Vagina (tissue), 2 donors: ENCODE measurements at regions not wholly inside any gene's neighbourhood (a gene's known extent, or its start where the extent isn't known, plus 50 kb on each side); places are given as distances from the start of the nearest gene placed in this dataset.

Experiments
- DNase-seq, 2 donors: peaks; one replicate each; pipeline ENCODE4 v3.0.0-alpha.2; 2017; ENCODE audit errors: extremely low spot score in 2 of 2
- H3K27ac ChIP-seq: fragments of 200-600 bp; sonication (generic); one replicate; pipeline ENCODE4 v1.5.1; 2019
- H3K27me3 ChIP-seq: fragments of 200-600 bp; sonication (generic); one replicate; pipeline ENCODE4 v1.5.1; 2019
- H3K36me3 ChIP-seq, 2 donors: fragments of 200-600 bp; sonication (generic); one replicate each; pipeline ENCODE4 v1.5.1; 2017 to 2019
- H3K4me1 ChIP-seq: fragments of 200-600 bp; sonication (generic); one replicate; pipeline ENCODE4 v1.5.1; 2019
- H3K4me3 ChIP-seq, 2 donors: fragments of 200-600 bp; sonication (generic); 1 replicate in 1 of 2; 2 replicates in 1 of 2; pipeline ENCODE4 v1.5.1; 2016 to 2019
- H3K9me3 ChIP-seq: fragments of 200-600 bp; sonication (generic); one replicate; pipeline ENCODE4 v1.5.1; 2019
- POLR2A ChIP-seq, 2 donors: fragments of 450-650 bp; IDR thresholded peaks; one replicate each; pipeline ENCODE4 v1.6.1; 2017; ENCODE audit warnings: antibody characterized with exemption in 2 of 2, mild to moderate bottlenecking in 2 of 2, moderate library complexity in 2 of 2
- POLR2AphosphoS5 ChIP-seq, 2 donors: sonication (generic); formaldehyde crosslinking; IDR thresholded peaks; one replicate each; pipeline ENCODE4 v1.9.0; 2017; ENCODE audit warnings: antibody characterized with exemption in 2 of 2, mild to moderate bottlenecking in 2 of 2, low read depth in 1 of 2; ENCODE audit not compliant: insufficient read depth in 1 of 2
- intact Hi-C: fragments of 100-400 bp; cut with DNase I; formaldehyde crosslinking; loops from one replicate; pipeline ENCODE4 v1.15.1; 2023
- TF ChIP-seq, protein P1 (sequence below), 3 experiments: fragments of 450-650 bp in 2 of 3; fragments of 200-600 bp in 1 of 3; sonication (generic) in 1 of 3; IDR thresholded peaks; one replicate each; pipeline ENCODE4 v1.5.1; 2017 to 2019; ENCODE audit warnings: antibody characterized with exemption in 3 of 3, mild to moderate bottlenecking in 2 of 3, moderate library complexity in 2 of 3

DNA sequence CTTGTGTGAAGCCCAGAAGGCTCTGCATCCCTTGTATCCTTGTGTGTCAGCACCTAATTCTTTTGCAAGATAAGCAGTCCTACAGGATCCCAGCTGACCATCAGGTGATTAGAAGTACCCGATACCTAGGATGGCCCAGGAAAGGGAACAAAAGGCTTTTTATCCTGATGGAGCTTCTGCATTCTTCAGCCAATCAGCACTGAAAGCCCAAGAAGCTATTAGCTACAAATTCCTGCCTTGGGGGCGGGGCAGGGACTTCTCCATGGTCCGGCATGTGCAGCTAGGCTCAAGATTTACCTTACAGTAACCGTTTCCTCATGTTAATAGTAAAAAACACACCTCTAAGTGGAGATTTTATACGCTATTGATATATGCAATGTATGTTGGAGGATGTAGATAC lies 264.6 kb upstream of the THUMPD2 start:
- intact Hi-C loops: no loop called here
- TF ChIP-seq POLR2AphosphoS5 (IDR thresholded peaks at IDR 0.05; ENCODE audit: insufficient read depth in 1 of 2, low read depth in 1 of 2) (no peak), POLR2A (IDR thresholded peaks at IDR 0.05) (no peak)
- TF ChIP-seq, protein P1, sequence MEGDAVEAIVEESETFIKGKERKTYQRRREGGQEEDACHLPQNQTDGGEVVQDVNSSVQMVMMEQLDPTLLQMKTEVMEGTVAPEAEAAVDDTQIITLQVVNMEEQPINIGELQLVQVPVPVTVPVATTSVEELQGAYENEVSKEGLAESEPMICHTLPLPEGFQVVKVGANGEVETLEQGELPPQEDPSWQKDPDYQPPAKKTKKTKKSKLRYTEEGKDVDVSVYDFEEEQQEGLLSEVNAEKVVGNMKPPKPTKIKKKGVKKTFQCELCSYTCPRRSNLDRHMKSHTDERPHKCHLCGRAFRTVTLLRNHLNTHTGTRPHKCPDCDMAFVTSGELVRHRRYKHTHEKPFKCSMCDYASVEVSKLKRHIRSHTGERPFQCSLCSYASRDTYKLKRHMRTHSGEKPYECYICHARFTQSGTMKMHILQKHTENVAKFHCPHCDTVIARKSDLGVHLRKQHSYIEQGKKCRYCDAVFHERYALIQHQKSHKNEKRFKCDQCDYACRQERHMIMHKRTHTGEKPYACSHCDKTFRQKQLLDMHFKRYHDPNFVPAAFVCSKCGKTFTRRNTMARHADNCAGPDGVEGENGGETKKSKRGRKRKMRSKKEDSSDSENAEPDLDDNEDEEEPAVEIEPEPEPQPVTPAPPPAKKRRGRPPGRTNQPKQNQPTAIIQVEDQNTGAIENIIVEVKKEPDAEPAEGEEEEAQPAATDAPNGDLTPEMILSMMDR (IDR thresholded peaks at IDR 0.05): no peak
- H3K4me1 ChIP-seq: no peaks in the 10 kb centered on the region
- no peaks in the 10 kb centered on the region for H3K9me3 ChIP-seq
- no peaks in the 10 kb centered on the region for H3K36me3 ChIP-seq
- DNase-seq: no peak
- no peak overlapping the region for H3K4me3 ChIP-seq
- no peaks in the 10 kb centered on the region for H3K27me3 ChIP-seq
- no peak overlapping the region for H3K27ac ChIP-seq

- H3K36me3 ChIP-seq: no peaks in the 10 kb centered on the region
- H3K27ac ChIP-seq: no peak overlapping the region
- no peak overlapping the region for H3K4me3 ChIP-seq
- TF ChIP-seq POLR2A (IDR thresholded peaks at IDR 0.05): no peak
- H3K27me3 ChIP-seq: no peaks in the 10 kb centered on the region
- no peaks in the 10 kb centered on the region for H3K4me1 ChIP-seq
- H3K9me3 ChIP-seq: no peaks in the 10 kb centered on the region
- intact Hi-C loops: no loop called here
- DNase-seq: no peak
Measured at GRCh38 chr2:40043191-40043590, 264.1 kb upstream of the THUMPD2 start.

DNA sequence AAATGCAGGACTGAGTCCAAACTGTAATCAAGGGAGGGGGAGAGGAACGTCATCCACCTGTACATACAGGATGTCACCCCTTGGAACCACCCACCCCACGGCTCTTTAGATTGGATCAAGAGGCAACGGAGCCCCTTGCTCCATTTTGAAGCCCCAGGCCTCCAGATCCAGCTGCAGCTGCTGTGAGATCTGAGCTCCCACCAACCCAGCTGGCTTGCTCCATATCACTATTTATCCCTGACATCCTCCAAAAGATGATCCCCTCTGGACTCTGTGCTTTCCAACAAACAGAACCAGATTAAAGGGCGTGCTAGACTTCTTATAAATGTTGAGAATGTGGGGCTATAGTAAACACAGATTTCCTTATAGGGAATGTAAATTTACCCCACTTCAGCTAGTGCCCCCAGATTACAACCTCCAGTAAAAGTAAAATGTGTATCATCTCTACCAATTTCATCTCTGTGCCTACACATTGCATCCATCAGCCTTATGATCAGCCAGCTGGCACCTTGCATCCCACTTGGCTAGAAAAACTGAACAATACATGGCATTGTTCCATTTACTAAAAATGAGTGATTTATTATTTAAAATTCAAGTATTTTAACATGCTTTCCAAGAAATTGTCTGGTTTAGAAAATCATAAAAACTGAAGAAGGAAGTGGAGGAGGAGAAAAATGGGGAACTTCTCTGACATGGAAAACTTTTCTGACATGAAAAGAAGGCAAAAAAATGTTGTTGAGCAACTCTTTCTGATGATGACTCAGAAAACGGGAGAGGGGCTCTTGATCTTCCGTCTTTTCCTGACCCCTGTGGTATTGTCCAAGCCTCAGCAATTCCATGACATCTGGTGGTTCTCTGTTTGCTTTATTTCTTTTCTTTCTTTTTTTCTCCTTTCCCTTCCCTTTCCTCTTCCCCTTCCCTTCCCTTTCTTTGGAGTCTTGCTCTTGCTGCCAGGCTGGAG lies 262.6 kb upstream of the THUMPD2 start:
- no peak overlapping the region for H3K27ac ChIP-seq
- intact Hi-C loops: no loop called here
- H3K4me1 ChIP-seq: no peaks in the 10 kb centered on the region
- TF ChIP-seq, protein P1 (IDR thresholded peaks at IDR 0.05): no peak
- no peak for TF ChIP-seq POLR2AphosphoS5 (IDR thresholded peaks at IDR 0.05; ENCODE audit: insufficient read depth in 1 of 2, low read depth in 1 of 2)
- no peak for TF ChIP-seq POLR2A (IDR thresholded peaks at IDR 0.05)
- H3K36me3 ChIP-seq: no peaks in the 10 kb centered on the region
- DNase-seq: no peak
- H3K27me3 ChIP-seq: no peaks in the 10 kb centered on the region
- no peaks in the 10 kb centered on the region for H3K9me3 ChIP-seq
- no peak overlapping the region for H3K4me3 ChIP-seq

- TF ChIP-seq POLR2A (IDR thresholded peaks at IDR 0.05): no peak
- TF ChIP-seq, protein P1 (IDR thresholded peaks at IDR 0.05): no peak
- H3K36me3 ChIP-seq: no peaks in the 10 kb centered on the region
- H3K27ac ChIP-seq: no peak overlapping the region
- no peaks in the 10 kb centered on the region for H3K9me3 ChIP-seq
- no peak for DNase-seq
- intact Hi-C loops: no loop called here
- no peaks in the 10 kb centered on the region for H3K27me3 ChIP-seq
- no peak overlapping the region for H3K4me3 ChIP-seq
- no peaks in the 10 kb centered on the region for H3K4me1 ChIP-seq
Measured at GRCh38 chr2:40039549-40039948, 260.5 kb upstream of the THUMPD2 start.

DNA sequence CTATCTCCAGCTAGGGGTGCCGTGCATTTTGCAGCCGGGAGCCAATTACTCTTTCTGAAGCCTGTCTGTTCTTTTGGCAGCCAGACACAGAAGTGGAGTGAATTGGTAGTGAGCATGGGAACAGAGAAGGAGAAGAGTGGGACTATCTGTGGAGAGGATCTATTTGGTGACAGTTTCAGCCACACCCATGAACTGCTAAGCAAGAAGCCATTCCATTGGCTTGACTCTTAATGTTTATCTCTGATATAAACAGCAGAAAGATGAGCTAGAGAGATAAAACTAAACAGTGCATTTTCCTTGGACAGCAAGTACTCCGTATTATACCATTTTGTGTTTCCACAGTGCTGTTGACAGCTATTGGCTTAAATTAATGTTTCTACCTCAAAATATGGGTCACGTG lies 259.6 kb upstream of the THUMPD2 start:
- DNase-seq: no peak
- Histone ChIP-seq H3K27ac (no peak overlapping the region), H3K4me1 (no peaks in the 10 kb centered on the region), H3K9me3 (no peaks in the 10 kb centered on the region), H3K4me3 (no peak overlapping the region), H3K27me3 (no peaks in the 10 kb centered on the region), H3K36me3 (no peaks in the 10 kb centered on the region)
- TF ChIP-seq, protein P1 (IDR thresholded peaks at IDR 0.05): no peak
- TF ChIP-seq POLR2A (IDR thresholded peaks at IDR 0.05) (no peak), POLR2AphosphoS5 (IDR thresholded peaks at IDR 0.05; ENCODE audit: insufficient read depth in 1 of 2, low read depth in 1 of 2) (no peak)
- intact Hi-C loops: no loop called here
